ENCODE measurements at regions not wholly inside any gene's neighbourhood (a gene's known extent, or its start where the extent isn't known, plus 50 kb on each side); places are given as distances from the start of the nearest gene placed in this dataset.

- Histone ChIP-seq H3K36me3 (no peaks in the 10 kb centered on the region), H3K9me3 (no peaks in the 10 kb centered on the region; the same call in 1 of the 2 replicates), H3K27me3 (no peaks in the 10 kb centered on the region), H3K4me3 (ENCODE audit: low read depth, low read length) (no peak overlapping the region), H3K4me1 (no peaks in the 10 kb centered on the region)
- DNase-seq = no peak
- no peak for TF ChIP-seq CTCF (IDR thresholded peaks at IDR 0.05; ENCODE audit: low read depth, low read length)
Measured at GRCh38 chr20:60680554-60680953, 571.5 kb upstream of the CDH4 start.

GRCh38 chr20:60687213-60687612 is 564.8 kb upstream of the CDH4 start:
- Histone ChIP-seq H3K4me3 (ENCODE audit: low read depth, low read length) (no peak overlapping the region), H3K9me3 (no peaks in the 10 kb centered on the region), H3K36me3 (no peaks in the 10 kb centered on the region), H3K4me1 (no peaks in the 10 kb centered on the region), H3K27me3 (no peaks in the 10 kb centered on the region)
- no peak for TF ChIP-seq CTCF (IDR thresholded peaks at IDR 0.05; ENCODE audit: low read depth, low read length)
- no peak for DNase-seq

- no peak for TF ChIP-seq CTCF (IDR thresholded peaks at IDR 0.05; ENCODE audit: low read depth, low read length)
- Histone ChIP-seq H3K9me3 (no peaks in the 10 kb centered on the region; the same call in 1 of the 2 replicates), H3K4me3 (ENCODE audit: low read depth, low read length) (no peak overlapping the region), H3K36me3 (no peaks in the 10 kb centered on the region), H3K4me1 (no peaks in the 10 kb centered on the region), H3K27me3 (no peaks in the 10 kb centered on the region)
- no peak for DNase-seq
Measured at GRCh38 chr20:60690771-60691170, 561.3 kb upstream of the CDH4 start.

DNA sequence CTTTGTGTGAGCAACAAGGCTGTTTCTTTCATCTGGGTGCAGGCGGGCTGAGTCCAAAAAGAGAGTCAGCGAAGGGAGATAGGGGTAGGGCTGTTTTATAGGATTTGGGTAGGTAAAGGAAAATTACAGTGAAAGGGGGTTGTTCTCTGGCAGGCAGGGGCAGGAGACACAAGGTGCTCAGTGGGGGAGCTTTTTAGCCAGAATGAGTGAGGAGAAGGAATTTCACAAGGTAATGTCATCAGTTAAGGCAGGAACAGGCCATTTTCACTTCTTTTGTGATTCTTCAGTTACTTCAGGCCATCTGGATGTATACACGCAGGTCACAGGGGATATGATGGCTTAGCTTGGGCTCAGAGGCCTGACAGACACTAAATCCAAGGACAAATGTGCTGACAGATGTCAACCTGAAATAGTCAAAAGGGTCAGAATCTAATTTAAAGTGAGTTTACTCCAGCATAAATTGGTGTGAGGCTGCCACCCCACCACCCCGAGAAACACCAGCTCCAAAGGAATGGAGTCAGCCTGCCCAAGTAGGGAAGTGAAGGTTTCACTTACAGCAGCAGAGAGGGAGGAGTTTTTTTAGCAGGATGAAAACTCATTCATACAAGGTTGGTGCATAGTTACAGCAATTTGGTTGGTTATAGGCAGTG is 560.0 kb upstream of the CDH4 start:
- no peaks in the 10 kb centered on the region for H3K4me1 ChIP-seq
- DNase-seq = no peak
- H3K4me3 ChIP-seq (ENCODE audit: low read depth, low read length) = no peak overlapping the region
- no peak for TF ChIP-seq CTCF (IDR thresholded peaks at IDR 0.05; ENCODE audit: low read depth, low read length)
- H3K9me3 ChIP-seq = no peaks in the 10 kb centered on the region; the same call in 1 of the 2 replicates
- H3K27me3 ChIP-seq = no peaks in the 10 kb centered on the region
- H3K36me3 ChIP-seq = no peaks in the 10 kb centered on the region

GRCh38 chr20:60693496-60694133 is 558.4 kb upstream of the CDH4 start:
- Histone ChIP-seq H3K9me3 (no peaks in the 10 kb centered on the region; the same call in 1 of the 2 replicates), H3K4me3 (ENCODE audit: low read depth, low read length) (no peak overlapping the region), H3K27me3 (no peaks in the 10 kb centered on the region), H3K36me3 (no peaks in the 10 kb centered on the region), H3K4me1 (no peaks in the 10 kb centered on the region)
- TF ChIP-seq CTCF (IDR thresholded peaks at IDR 0.05; ENCODE audit: low read depth, low read length) = no peak
- DNase-seq = no peak

DNA sequence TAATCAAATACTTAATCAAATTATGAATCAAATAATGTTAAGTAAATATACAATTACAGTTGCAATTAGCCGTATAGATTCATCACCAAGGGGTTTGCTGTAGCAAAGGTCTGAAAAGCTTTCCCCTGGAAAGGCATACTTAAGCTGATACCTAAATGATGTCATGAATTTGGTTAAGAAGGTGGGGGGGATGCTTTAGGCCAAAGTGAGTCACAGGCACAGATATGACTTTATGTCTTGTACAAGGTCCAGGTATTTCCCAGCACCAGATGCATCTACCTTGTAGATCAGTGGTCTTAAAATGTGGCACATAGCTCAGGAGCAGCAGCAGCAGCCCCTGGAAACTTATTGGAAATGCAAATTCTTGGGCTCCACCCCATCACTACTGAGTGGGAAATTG is 557.3 kb upstream of the CDH4 start:
- TF ChIP-seq CTCF (IDR thresholded peaks at IDR 0.05; ENCODE audit: low read depth, low read length) = no peak
- H3K36me3 ChIP-seq = no peaks in the 10 kb centered on the region
- no peak for DNase-seq
- no peaks in the 10 kb centered on the region; the same call in 1 of the 2 replicates for H3K9me3 ChIP-seq
- no peaks in the 10 kb centered on the region for H3K27me3 ChIP-seq
- H3K4me3 ChIP-seq (ENCODE audit: low read depth, low read length) = no peak overlapping the region
- no peaks in the 10 kb centered on the region for H3K4me1 ChIP-seq
